ENCODE measurements at regions not wholly inside any gene's neighbourhood (a gene's known extent, or its start where the extent isn't known, plus 50 kb on each side); places are given as distances from the start of the nearest gene placed in this dataset.
"Not testable (repeated sequence)": the region's sequence is repeated elsewhere in the genome, so short reads cannot be mapped to it uniquely, and the experiment has no call there.

DNA sequence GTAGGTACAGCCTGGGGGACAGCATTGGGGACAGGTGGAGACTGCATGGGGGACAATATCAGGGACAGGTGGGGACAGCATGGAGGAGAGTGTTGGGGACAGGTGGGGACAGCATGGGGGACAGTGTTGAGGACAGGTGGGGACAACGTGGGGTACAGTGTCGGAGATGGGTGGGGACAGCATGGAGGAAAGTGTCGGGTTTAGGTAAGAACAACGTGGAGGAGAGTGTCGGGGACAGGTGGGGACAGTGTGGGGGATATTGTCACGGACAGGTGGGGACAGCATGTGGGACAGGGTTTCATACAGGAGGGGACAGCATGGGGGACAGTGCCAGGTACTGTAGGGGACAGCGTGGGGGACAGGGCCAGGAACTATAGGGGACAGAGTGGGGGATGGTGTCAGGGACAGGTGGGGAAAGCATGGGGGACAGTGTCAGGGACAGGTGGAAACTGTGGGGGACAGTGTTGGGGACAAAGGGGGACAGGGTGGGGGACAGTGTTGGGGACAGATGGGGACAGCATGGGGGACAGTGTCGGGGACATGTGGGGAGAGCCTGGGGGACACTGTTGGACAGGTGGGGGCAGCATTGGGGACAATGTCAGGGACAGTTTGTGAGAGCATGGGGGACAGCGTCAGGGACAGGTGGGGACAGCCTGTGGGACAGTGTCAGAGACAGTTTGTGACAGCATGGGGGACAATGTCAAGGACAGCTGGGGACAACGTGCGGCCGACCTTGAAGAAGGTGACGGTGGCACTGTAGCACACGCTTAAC, 213.1 kb downstream of the TMEM121 start:
- no peak for FAIRE-seq

- FAIRE-seq: not testable (repeated sequence)
Observed at GRCh38 chr14:105740272-105740671, 213.9 kb downstream of the TMEM121 start.

GRCh38 chr14:105740961-105741360, 214.6 kb downstream of the TMEM121 start:
- FAIRE-seq: not testable (repeated sequence)

DNA sequence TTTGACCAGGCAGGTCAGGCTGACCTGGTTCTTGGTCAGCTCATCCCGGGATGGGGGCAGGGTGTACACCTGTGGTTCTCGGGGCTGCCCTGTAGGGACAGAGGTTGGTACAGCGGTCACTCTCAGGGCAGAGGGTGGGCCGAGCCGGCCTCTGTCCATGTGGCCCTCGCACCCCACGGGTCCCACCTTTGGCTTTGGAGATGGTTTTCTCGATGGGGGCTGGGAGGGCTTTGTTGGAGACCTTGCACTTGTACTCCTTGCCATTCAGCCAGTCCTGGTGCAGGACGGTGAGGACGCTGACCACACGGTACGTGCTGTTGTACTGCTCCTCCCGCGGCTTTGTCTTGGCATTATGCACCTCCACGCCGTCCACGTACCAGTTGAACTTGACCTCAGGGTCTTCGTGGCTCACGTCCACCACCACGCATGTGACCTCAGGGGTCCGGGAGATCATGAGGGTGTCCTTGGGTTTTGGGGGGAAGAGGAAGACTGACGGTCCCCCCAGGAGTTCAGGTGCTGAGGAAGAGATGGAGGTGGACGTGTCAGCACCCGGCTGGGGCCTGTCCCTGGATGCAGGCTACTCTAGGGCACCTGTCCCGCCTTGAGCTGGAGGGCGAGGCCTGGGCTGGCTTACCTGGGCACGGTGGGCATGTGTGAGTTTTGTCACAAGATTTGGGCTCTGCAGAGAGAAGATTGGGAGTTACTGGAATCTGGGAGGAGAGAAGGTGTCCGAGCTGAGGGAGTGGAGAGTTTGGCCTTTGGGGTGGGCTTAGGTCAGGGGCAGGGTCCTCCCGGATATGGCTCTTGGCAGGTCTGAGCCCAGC, 215.5 kb downstream of the TMEM121 start:
- not testable (repeated sequence) for FAIRE-seq

DNA sequence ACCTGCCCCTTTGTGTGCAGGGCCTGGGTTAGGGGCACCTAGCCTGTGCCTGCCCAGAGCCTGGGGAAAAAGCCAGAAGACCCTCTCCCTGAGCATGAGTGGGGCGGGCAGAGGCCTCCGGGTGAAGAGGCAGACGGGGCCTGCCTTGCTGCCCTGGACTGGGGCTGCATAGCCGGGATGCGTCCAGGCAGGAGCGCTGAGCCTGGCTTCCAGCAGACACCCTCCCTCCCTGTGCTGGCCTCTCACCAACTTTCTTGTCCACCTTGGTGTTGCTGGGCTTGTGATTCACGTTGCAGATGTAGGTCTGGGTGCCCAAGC, 216.1 kb downstream of the TMEM121 start:
- FAIRE-seq: no peak

DNA sequence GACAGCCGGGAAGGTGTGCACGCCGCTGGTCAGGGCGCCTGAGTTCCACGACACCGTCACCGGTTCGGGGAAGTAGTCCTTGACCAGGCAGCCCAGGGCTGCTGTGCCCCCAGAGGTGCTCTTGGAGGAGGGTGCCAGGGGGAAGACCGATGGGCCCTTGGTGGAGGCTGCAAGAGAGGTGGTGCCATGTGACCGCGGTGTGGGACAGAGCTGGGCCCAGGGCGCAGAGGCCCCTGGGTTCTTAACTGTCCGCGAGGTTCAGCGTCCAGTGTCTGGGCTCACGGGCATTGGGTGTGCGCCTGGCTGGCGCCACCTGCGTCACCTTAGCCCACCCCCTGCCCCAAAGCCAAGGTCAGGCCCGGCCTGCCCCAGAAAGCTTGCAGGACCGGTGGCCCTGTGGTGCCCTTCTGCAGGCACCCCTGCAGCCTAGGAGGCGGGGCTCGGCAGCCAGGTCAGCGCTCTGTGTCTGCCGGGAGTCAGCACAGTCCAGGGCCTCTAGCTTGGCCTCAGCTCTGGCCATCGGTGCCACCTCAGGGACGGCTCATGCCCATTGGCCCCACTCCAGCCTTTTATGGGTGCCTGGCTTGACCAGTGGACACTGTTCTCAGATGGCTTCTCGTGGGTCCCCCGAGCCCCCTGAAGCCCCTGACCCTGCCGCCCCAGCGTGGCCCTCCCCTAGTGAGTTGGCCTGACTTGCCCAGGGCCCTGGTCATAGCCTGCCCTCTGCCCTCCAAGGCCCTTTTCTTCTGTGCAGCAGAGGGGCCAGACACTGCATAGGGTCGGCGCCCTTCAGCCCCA, 216.7 kb downstream of the TMEM121 start:
- FAIRE-seq: not testable (repeated sequence)

GRCh38 chr14:105744213-105744787, 217.9 kb downstream of the TMEM121 start:
- FAIRE-seq: not testable (repeated sequence)

GRCh38 chr14:105745433-105746123, 219.2 kb downstream of the TMEM121 start:
- no peak for FAIRE-seq

GRCh38 chr14:105746124-105746514, 219.7 kb downstream of the TMEM121 start:
- FAIRE-seq: no peak

DNA sequence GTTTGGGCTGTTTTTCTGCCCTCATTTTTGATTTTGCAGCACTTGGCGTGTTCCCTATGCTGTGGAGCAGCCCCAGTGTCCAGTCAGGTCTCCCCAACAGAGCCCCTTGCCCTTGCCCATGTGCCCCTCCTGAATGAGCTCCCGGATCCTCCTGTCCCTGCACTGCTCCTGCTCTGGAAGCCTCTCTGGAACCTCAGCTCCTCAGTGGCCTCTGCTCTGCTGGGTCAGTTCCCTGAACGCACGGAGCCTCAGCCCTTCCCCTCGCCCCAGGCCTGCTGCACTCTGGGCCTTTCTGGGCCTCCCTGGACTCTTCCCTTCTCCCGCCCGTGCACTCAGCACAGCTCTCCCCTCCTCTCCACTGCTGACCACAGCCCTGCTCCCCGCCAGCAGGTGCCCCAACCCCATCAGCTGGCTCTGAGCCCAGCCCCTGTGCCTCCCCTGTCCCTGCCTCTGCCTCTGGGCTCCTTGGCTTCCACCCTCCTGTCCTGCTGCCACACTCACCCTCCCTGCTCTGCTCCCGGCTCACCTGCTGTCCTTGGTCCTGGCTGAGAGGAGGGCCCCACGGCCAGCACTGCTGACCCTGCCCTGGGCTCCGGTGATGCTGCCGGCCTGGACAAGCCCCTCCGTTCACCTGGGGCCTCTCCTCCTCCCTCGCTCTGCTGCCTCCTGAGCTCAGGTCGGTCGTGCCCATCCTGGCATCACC, 220.6 kb downstream of the TMEM121 start:
- FAIRE-seq: not testable (repeated sequence)

DNA sequence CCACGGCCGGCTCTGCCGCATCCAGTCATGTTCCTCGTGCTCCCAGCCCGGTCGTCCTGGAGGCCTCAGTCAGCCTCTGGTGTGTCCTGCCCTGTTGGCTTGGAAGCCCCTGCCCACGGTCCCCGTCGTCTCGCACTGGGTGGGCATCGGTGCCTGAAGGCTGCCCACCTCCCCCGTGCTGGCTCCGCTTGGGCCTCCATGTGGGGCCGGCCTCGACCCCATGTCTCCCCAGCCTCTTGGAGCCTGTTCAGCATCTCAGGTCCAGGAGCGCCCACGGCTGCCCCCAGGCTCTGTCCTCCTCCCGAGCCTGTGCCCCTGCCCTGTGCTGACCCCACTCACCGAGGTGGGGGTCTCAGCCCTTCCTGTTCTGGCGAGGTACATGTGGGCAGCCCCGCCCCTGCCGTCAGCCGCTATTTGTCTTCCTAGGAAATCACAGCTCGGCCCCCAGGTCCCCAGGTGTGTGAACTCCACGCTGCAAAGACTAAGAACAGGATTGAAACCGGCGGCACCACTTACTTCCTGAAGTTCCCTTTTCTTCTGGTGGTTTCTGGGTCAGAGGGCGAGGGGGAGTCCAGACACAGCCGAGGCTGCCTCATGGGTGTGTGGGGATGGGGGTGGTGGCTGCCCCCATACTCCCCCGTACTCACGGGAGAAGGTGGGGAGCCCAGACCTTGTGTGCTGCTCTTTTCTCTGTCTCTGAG, 221.3 kb downstream of the TMEM121 start:
- not testable (repeated sequence) for FAIRE-seq

DNA sequence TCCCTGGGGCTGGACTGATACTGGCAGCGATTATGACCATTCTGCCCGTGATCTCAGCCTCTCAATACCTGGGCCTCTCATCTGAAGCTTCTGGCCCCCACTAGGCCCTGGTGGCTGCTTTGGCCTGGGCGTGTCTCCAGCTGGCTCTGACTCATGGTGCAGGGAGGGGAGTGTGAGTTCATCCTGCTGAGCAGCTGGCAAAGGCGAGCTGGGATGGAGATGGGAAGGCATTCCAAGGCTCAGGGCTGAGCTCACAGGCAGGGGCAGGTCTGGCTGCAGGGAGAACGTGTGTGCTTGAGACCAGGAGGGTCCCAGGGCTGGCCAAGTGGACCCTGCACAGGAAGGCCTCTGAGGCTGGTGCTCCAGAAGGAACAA, 221.8 kb downstream of the TMEM121 start:
- no peak for FAIRE-seq

GRCh38 chr14:105748710-105749109, 222.3 kb downstream of the TMEM121 start:
- not testable (repeated sequence) for FAIRE-seq

GRCh38 chr14:105749870-105750541, 223.6 kb downstream of the TMEM121 start:
- FAIRE-seq: not testable (repeated sequence)

GRCh38 chr14:105751291-105751751, 224.9 kb downstream of the TMEM121 start:
- not testable (repeated sequence) for FAIRE-seq

GRCh38 chr14:105752420-105752819, 226.0 kb downstream of the TMEM121 start:
- FAIRE-seq: not testable (repeated sequence)

DNA sequence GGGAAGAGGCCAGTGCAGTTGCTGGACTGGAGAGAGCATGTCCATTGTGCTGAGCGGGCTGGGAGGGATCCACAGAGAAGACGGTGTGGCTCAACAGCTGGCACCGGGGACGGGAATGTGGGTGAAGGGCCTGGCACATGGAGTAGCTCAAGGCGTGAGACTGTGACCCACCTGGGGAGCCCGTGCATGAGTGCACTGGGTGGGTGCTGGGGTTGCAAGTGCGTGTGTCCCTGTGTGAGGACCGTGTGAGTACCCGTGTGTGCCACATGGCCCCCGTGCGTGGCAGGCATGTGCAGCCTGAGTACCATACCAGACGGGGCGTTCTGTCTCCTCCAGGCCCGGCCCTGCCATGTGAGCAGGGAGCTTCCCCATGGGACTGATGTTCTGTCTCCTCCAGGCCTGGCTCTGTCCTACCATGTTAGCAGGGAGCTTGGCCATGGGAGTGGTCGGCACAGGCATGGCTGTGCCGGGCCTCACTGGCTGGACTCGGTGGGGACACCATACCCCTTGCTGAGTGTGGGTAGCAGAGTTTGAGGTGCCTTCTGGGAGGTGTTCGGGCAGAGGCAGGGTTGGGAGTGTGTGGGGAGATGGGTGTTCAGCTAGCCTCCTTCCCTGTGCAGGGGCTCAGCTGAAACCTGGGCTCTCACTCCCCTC, 234.4 kb downstream of the TMEM121 start:
- no peak for FAIRE-seq

GRCh38 chr14:105761345-105761740, 235.0 kb downstream of the TMEM121 start:
- FAIRE-seq: not testable (repeated sequence)

DNA sequence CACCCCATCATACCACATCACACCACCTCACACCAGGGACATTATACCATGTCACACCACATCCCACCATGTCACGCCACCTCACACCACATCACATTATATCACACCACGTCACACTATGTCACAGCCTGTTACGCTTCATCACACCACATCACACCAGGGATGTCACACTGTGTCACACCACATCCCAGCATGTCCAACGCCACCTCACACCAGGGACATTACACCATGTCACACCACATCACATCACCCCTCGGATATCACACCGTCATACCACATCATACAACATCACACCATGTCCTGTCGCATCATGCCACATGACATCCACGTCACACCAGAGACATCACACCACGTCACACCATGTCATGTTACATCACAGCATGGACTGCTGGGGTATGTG, 235.5 kb downstream of the TMEM121 start:
- no peak for FAIRE-seq

- not testable (repeated sequence) for FAIRE-seq
Observed at GRCh38 chr14:105762262-105762661, 235.9 kb downstream of the TMEM121 start.
